ENCODE measurements at regions not wholly inside any gene's neighbourhood (a gene's known extent, or its start where the extent isn't known, plus 50 kb on each side); places are given as distances from the start of the nearest gene placed in this dataset.
"Not testable (repeated sequence)": the region's sequence is repeated elsewhere in the genome, so short reads cannot be mapped to it uniquely, and the experiment has no call there.

DNA sequence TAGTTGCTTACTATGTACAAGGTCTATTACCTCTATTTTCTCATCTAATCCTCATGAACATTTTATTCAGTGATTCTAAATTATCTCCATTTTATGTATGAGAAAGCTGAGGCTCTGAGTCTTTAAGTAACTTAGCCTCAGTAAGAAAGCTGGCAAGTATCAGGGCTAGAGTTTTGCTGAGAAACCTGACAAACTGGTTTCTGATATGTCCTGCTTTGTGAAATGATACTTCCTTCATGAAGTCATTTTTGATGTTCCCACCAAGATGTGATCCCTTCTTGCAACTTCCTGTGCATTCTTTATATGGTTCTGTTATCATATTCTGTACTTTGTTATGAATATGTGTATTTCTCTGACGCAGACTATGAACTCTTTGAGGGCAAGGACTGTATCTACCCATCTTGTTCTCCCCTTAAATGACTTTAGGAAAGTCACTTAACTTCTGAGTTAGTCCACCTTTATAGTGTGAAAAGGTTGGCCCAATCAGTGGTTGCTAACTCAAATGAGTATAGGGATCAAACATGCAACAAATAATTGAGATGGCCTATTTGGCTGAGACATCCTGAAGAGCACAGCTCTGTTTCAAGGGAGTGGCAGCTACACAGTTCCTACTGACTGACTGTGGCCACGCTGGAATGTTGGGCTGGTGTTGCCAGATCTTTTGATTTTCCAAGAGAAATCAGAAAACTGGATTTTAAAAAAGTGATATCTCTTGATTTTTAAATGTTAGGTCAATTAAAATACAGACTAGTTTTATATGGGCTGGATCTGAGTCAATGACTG, 127.9 kb upstream of the AMOT start:
- no peak for DNase-seq (ENCODE audit: extremely low spot score)
- Histone ChIP-seq H3K4me3 (ENCODE audit: low read depth, low read length) (no peak overlapping the region), H3K4me1 (ENCODE audit: insufficient read depth) (no peaks in the 10 kb centered on the region), H3K27ac (ENCODE audit: low read depth) (no peak overlapping the region), H3K36me3 (ENCODE audit: insufficient read depth) (no peaks in the 10 kb centered on the region)
- WGBS = 84% methylated on average over 2 of the region's 2 CpGs

DNA sequence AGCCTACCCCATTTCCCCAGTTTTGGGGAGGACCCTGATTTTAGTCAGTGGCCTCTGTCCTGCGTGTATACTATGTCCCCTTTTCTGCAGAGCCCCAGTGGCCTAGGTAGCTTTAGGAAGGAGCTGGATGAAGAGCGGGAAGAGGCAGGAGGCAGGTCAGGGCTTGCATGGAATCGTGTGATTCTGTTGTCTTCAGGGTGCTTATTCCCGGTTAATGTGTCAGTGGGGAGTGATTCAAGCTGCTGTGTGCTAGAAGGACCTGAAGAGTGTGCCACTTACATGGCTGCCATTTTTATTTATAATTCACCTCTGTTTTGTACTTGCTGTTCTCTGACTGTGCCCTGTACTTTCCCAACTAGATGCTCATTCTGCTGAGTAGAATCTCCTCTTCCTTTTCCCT, 127.3 kb upstream of the AMOT start:
- Histone ChIP-seq H3K36me3 (ENCODE audit: insufficient read depth) (no peaks in the 10 kb centered on the region), H3K27ac (ENCODE audit: low read depth) (no peak overlapping the region), H3K4me1 (ENCODE audit: insufficient read depth) (no peaks in the 10 kb centered on the region), H3K4me3 (ENCODE audit: low read depth, low read length) (no peak overlapping the region)
- 94% methylated on average over 4 of the region's 4 CpGs for WGBS
- DNase-seq (ENCODE audit: extremely low spot score) = no peak

DNA sequence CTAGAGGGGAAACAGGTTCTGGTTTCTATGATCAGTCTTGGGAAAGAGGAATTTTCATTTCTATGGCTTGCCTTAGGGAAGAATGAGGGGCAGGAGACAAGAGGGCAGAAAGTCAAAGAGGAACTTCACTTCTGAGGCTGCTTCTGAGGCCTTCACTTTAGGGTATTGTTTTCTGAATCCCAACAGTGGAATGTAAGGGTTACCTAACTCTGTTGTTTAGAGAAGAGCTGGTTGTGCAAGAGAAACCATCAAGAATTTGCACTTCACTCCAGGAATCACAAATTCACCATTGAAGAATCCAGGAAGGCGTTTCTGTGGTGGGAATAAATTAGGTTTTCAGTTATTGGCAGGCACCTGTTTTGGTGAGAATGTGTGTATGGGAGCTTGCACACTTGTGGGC, 126.7 kb upstream of the AMOT start:
- Histone ChIP-seq H3K36me3 (ENCODE audit: insufficient read depth) (no peaks in the 10 kb centered on the region), H3K27ac (ENCODE audit: low read depth) (no peak overlapping the region), H3K4me1 (ENCODE audit: insufficient read depth) (no peaks in the 10 kb centered on the region), H3K4me3 (ENCODE audit: low read depth, low read length) (no peak overlapping the region)
- DNase-seq (ENCODE audit: extremely low spot score) = no peak
- 93% methylated on average over 1 of the region's 1 CpG for WGBS

DNA sequence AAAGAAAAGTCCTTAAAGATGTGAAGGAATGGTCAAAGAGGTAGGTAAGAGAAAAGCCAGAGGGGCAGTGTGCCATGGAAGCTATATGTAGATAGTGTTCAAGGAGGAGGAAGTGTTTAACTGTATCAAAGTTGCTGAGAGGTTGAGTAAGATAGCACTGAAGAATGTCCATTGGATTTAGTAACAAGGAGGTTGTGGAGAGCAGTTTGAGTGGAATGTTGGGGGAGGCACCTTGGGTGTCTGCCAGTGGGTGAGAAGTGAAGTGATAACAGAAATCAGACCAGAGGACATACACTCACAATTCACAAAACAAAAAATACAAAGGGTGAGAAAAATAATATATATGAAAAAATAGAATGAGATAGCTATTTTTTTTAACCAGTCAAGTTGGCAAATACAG, 121.3 kb upstream of the AMOT start:
- no peak overlapping the region for H3K4me3 ChIP-seq (ENCODE audit: low read depth, low read length)
- no peak overlapping the region for H3K27ac ChIP-seq (ENCODE audit: low read depth)
- no peaks in the 10 kb centered on the region for H3K36me3 ChIP-seq (ENCODE audit: insufficient read depth)
- DNase-seq (ENCODE audit: extremely low spot score) = no peak
- no peaks in the 10 kb centered on the region for H3K4me1 ChIP-seq (ENCODE audit: insufficient read depth)

DNA sequence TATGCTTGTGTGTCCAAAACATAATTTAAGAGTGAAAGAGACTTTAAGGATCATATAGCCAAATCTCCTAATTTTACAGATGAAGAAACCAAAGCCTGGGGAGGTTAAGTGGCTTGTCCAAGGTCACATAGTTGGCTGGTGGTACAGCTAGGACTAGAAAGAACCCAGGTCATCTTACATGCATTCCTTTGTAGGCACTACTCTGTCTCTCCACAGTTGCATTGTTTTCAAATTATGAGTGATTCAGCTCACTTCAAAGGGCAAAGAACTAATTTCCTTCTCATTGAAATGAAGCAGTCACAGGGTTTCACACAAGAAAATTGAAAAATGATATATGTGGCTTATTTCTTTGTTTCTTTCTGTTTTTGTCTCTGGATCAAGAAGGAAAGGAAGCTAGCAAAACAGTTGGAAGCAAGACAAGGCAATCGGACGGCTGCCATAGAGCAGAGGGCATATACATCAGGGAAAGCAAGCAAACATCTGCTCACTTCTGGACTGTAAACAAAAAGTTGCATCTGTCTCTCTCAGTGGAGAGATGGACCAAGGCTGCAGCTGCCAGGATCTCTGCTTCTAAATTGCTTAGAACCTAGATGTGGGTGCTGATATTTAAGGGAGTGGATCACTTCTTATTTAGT, 107.5 kb upstream of the AMOT start:
- no peak overlapping the region for H3K27ac ChIP-seq (ENCODE audit: low read depth)
- DNase-seq (ENCODE audit: extremely low spot score) = no peak
- no peaks in the 10 kb centered on the region for H3K36me3 ChIP-seq (ENCODE audit: insufficient read depth)
- no peak overlapping the region for H3K4me3 ChIP-seq (ENCODE audit: low read depth, low read length)
- 50% methylated on average over 2 of the region's 2 CpGs for WGBS
- no peaks in the 10 kb centered on the region for H3K4me1 ChIP-seq (ENCODE audit: insufficient read depth)

DNA sequence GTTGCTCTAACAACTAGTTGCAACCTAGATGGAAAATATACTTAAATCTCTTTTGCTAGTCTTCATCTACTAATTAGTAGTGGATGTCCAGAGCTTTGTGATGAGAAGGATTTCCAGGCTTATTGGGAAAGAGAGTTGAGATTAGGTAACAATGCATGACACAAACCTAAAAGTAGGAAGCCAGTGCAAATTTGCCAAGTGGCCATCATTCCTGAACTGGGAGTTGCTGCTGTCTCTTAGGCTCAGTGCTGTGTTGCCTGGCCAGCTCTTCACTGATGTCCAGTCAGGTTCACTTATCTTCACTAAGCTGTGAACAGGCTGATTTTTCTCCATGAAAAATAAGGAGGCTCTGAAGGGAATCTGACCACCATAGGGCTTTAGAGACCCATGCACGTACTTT, 105.6 kb upstream of the AMOT start:
- Histone ChIP-seq H3K4me3 (ENCODE audit: low read depth, low read length) (no peak overlapping the region), H3K36me3 (ENCODE audit: insufficient read depth) (no peaks in the 10 kb centered on the region), H3K4me1 (ENCODE audit: insufficient read depth) (no peaks in the 10 kb centered on the region), H3K27ac (ENCODE audit: low read depth) (no peak overlapping the region)
- DNase-seq (ENCODE audit: extremely low spot score) = no peak
- 95% methylated on average over 1 of the region's 1 CpG for WGBS

DNA sequence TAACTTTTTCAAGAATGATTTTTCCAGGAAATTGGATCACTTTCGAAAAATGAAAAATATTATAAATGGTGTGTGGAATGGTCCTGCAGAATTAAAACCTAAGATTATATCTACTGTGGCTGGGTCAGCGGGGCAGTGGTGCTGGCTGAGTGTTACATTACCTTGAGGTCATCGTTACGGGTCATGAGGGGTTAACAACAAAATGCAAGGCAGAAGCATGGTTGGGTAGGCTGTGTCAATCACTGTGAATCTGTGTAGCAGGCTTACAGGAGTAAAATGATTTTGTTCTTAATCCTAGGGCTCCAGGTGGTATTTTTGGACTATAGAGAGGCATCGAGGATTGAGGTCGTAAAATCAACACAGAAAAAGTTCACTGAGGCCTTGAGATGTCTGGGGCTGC, 105.2 kb upstream of the AMOT start:
- Histone ChIP-seq H3K4me1 (ENCODE audit: insufficient read depth) (no peaks in the 10 kb centered on the region), H3K36me3 (ENCODE audit: insufficient read depth) (no peaks in the 10 kb centered on the region), H3K4me3 (ENCODE audit: low read depth, low read length) (no peak overlapping the region), H3K27ac (ENCODE audit: low read depth) (no peak overlapping the region)
- no peak for DNase-seq (ENCODE audit: extremely low spot score)
- WGBS = 85% methylated on average over 6 of the region's 6 CpGs

DNA sequence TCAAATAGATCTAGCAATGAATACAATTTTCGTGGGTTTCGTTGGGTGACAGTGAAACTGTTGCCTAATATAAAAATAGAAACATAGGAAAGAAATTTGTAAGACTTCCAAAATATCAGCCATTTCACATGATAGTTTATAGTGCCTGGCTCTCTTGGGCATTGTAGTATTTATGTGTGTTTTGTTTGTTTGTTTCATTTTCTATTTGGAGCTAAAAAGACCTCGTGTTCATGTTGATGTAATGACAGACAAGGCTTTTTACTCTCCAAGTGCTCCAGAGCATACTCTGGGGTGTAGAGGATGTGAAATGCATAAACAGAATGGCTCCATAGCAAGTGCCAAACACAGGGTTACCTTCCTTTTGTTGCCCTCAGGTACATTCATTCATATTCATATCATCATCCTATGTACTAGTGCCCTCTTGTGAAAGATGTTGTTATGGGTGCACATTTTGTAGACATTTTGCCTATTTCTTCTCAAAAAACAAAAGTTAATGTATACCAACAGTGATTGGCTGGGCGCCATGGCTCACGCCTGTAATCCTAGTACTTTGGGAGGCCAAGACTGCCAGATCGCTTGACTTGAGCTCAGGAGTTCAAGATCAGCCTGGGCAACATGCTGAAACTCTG, 100.7 kb upstream of the AMOT start:
- Histone ChIP-seq H3K4me3 (ENCODE audit: low read depth, low read length) (no peak overlapping the region), H3K27ac (ENCODE audit: low read depth) (no peak overlapping the region), H3K36me3 (ENCODE audit: insufficient read depth) (no peaks in the 10 kb centered on the region), H3K4me1 (ENCODE audit: insufficient read depth) (no peaks in the 10 kb centered on the region)
- WGBS = 39% methylated on average over 6 of the region's 6 CpGs
- no peak for DNase-seq (ENCODE audit: extremely low spot score)

DNA sequence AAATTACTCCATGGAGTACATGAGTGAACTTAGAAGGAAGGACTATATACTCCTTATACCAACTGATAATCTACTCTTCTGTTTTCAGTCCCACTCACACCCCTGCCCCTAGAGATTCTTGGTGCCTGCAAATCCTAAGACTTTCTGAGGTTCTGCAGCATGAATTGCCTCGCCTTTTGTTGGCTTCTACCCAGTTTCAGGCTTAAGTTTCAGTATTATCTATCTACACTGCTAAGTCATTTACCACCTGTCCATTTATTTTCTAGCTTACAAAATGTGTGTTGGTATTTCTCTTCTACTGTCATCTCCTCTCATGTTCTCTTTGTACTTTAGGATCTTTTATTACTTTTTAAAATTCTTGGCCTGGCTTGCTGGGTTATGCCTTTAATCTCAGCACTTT, 94.4 kb upstream of the AMOT start:
- H3K27ac ChIP-seq (ENCODE audit: low read depth) = no peak overlapping the region
- no peak overlapping the region for H3K4me3 ChIP-seq (ENCODE audit: low read depth, low read length)
- WGBS = 48% methylated on average over 1 of the region's 1 CpG
- H3K4me1 ChIP-seq (ENCODE audit: insufficient read depth) = no peaks in the 10 kb centered on the region
- H3K36me3 ChIP-seq (ENCODE audit: insufficient read depth) = no peaks in the 10 kb centered on the region
- DNase-seq (ENCODE audit: extremely low spot score) = no peak

DNA sequence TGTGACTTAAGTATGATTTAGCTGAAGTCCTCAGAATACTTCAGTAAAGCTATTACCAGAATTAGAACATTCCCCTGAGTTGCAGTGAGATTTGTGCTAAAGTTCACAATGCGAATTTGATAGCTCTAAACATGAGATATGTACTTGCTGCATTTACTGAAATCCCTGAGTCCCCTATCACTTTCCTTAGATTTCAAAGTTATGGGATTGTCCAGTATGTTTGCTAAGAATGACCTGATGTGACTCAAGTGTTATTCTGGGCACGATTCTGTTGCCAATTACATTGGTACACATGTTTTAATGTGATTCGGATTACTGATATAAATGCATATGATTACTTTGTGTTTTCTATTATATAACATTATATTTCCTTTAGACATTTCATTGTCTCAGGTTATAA, 91.3 kb upstream of the AMOT start:
- H3K27ac ChIP-seq (ENCODE audit: low read depth) = no peak overlapping the region
- 83% methylated on average over 3 of the region's 3 CpGs for WGBS
- no peak for DNase-seq (ENCODE audit: extremely low spot score)
- no peak overlapping the region for H3K4me3 ChIP-seq (ENCODE audit: low read depth, low read length)
- no peaks in the 10 kb centered on the region for H3K4me1 ChIP-seq (ENCODE audit: insufficient read depth)
- H3K36me3 ChIP-seq (ENCODE audit: insufficient read depth) = no peaks in the 10 kb centered on the region

DNA sequence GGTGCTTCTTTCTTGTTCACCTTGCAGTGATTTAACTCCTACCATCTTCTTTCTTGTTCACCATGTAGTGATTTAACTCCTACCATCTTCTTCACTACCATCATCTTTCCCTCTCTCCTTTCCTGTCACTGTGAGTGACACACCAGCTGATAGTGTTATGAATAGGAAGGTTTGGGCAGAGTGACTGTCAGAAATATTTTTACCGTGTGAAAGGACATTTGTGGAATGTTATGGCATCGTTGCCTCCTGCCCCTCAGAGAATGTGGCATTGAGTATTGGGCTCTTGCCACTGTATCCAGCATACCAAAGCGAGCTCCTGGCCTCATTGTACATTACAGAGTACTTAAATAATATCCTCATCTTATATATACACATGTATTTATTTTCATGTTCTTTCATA, 90.8 kb upstream of the AMOT start:
- H3K4me1 ChIP-seq (ENCODE audit: insufficient read depth) = no peaks in the 10 kb centered on the region
- no peak for DNase-seq (ENCODE audit: extremely low spot score)
- no peak overlapping the region for H3K4me3 ChIP-seq (ENCODE audit: low read depth, low read length)
- no peaks in the 10 kb centered on the region for H3K36me3 ChIP-seq (ENCODE audit: insufficient read depth)
- H3K27ac ChIP-seq (ENCODE audit: low read depth) = no peak overlapping the region
- 75% methylated on average over 3 of the region's 3 CpGs for WGBS

DNA sequence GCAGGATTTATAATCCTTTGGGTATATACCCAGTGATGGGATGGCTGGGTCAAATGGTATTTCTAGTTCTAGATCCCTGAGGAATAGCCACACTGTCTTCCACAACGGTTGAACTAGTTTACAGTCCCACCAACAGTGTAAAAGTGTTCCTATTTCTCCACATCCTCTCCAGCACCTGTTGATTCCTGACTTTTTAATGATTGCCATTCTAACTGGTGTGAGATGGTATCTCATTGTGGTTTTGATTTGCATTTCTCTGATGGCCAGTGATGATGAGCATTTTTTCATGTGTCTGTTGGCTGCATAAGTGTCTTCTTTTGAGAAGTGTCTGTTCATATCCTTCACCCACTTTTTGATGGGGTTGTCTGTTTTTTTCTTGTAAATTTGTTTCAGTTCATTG, 82.8 kb upstream of the AMOT start:
- not testable (repeated sequence) for H3K4me3 ChIP-seq (ENCODE audit: low read depth, low read length); H3K4me1 ChIP-seq (ENCODE audit: insufficient read depth); H3K36me3 ChIP-seq (ENCODE audit: insufficient read depth); DNase-seq (ENCODE audit: extremely low spot score); H3K27ac ChIP-seq (ENCODE audit: low read depth)
- WGBS = 90% methylated on average over 1 of the region's 1 CpG

DNA sequence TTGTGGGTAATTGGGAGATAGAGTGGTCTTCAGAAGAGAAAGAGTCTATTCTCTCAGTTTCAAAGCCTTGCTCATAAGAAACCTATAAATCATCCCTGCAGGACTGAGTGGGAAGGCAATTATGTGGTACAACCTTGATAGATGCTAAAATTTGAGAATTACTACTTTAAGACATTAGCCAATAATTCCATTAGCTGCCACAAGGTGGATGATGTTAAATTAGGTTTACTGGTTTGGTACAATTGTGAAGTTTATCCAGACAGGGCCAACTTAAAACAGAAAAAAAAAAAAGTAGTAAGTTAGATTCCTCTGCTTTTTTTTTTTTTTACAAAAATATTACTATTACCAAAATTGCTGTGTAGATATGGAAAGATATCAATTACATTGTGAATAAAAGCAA, 73.2 kb upstream of the AMOT start:
- no peaks in the 10 kb centered on the region for H3K36me3 ChIP-seq (ENCODE audit: insufficient read depth)
- DNase-seq (ENCODE audit: extremely low spot score) = no peak
- H3K27ac ChIP-seq (ENCODE audit: low read depth) = no peak overlapping the region
- H3K4me1 ChIP-seq (ENCODE audit: insufficient read depth) = no peaks in the 10 kb centered on the region
- no peak overlapping the region for H3K4me3 ChIP-seq (ENCODE audit: low read depth, low read length)

DNA sequence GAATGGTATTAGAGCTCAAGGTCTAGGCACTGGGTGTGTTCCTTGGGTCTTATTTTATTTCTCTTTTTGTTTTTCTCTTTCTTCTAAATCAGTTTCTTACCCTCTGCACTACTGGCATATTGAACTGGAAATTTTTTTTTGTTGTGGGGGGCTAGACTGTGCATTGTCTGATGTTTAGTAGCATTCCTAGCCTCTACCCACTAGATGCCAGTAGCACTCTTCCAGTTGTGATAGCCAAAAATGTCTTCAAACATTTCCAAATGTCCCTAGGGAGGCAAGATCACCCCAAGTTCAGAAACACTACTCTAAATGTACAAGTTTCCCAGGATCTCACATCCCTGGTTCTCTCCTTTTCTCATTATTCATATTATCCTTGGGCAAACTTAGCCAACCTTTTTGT, 69.8 kb upstream of the AMOT start:
- Histone ChIP-seq H3K4me3 (ENCODE audit: low read depth, low read length) (no peak overlapping the region), H3K4me1 (ENCODE audit: insufficient read depth) (no peaks in the 10 kb centered on the region), H3K36me3 (ENCODE audit: insufficient read depth) (no peaks in the 10 kb centered on the region), H3K27ac (ENCODE audit: low read depth) (no peak overlapping the region)
- DNase-seq (ENCODE audit: extremely low spot score) = no peak

Measured in urinary bladder (tissue), 3 donors.